Naive thymus-derived CD8-positive, alpha-beta T cell (primary cell): ENCODE measurements at regions not wholly inside any gene's neighbourhood (a gene's known extent, or its start where the extent isn't known, plus 50 kb on each side); places are given as distances from the start of the nearest gene placed in this dataset.

ENCODE experiments used
- ATAC-seq, 2 donors: fragments of 150-1000 bp; cut with Tn5 transposase in 1 of 2; sonication (Bioruptor Pico), chemical (Tn5 transposase) in 1 of 2; 1 replicate in 1 of 2; 2 replicates in 1 of 2; pipeline ENCODE4 v1.10.0; 2021; ENCODE audit warnings: mild to moderate bottlenecking in 2 of 2, moderate library complexity in 2 of 2
- POLR2A ChIA-PET: fragments of 350-600 bp; sonication (Branson Sonifier 250); formaldehyde crosslinking; loops from one replicate; lab custom pipeline; 2021; ENCODE audit warnings: antibody characterized with exemption; lab: Charles Lee
- DNase-seq, 10 donors: peaks; one replicate each; pipeline versions ENCODE4 v3.0.0 to v3.0.0-alpha.2; 2020 to 2022
- H3K27ac Mint-ChIP-seq, 10 donors: one replicate each; pipeline ENCODE4 v1.8.0; 2020 to 2022; ENCODE audit warnings: mild to moderate bottlenecking in 10 of 10, mixed read lengths in 10 of 10, moderate library complexity in 4 of 10, inconsistent platforms in 1 of 10
- H3K27me3 Mint-ChIP-seq, 5 donors: one replicate each; pipeline ENCODE4 v1.8.0; 2021 to 2022; ENCODE audit warnings: mixed read lengths in 5 of 5
- H3K36me3 Mint-ChIP-seq, 3 donors: one replicate each; pipeline ENCODE4 v1.8.0; 2020 to 2022; ENCODE audit warnings: mixed read lengths in 3 of 3, mild to moderate bottlenecking in 2 of 3, inconsistent platforms in 1 of 3
- H3K4me1 Mint-ChIP-seq, 4 donors: one replicate each; pipeline ENCODE4 v1.8.0; 2021 to 2022; ENCODE audit warnings: mixed read lengths in 4 of 4
- H3K4me3 Mint-ChIP-seq, 10 donors: one replicate each; pipeline ENCODE4 v1.8.0; 2020 to 2022; ENCODE audit warnings: mild to moderate bottlenecking in 10 of 10, mixed read lengths in 10 of 10, moderate library complexity in 6 of 10, inconsistent platforms in 1 of 10
- H3K9me3 Mint-ChIP-seq, 9 donors: one replicate each; pipeline ENCODE4 v1.8.0; 2020 to 2022; ENCODE audit warnings: mixed read lengths in 9 of 9, mild to moderate bottlenecking in 3 of 9, inconsistent platforms in 1 of 9, moderate library complexity in 1 of 9

DNA sequence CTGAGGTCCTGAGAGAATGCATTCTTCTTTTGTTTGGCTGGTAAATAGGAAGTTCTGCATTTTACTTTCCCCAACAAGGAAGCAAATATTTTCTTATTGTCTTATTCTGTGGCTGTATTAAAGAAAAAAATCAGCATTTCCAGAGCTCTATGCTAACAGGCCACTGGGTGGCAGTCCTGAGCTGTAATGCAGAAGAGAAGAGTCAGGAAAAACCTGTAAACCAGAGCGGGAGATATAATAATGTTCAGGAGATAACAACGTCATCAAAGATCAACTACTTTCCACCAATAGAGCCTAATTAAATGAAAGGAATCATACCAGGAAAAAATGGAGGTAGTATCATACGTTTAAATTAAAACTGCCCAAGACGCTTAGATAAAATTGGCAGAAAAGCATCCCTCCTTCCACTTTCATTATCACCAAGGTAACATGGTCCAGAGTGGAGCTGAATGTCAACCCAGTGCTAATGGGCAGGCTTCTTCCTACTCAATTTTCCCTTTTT lies 55.6 kb upstream of the CARMIL1 start:
- Mint-ChIP-seq H3K4me3 (peak overlapping the region; percentile 50 to 78 (median 62)), H3K27ac (peak overlapping the region in 1 of 10 donors; percentile 13), H3K4me1 (peaks cover 7 to 13% (median 10%) of the 10 kb centered on the region in 4 donors), H3K36me3 (no peaks in the 10 kb centered on the region), H3K9me3 (no peaks in the 10 kb centered on the region), H3K27me3 (peaks cover 2 to 14% (median 7%) of the 10 kb centered on the region in 5 donors)
- DNase-seq (peak; percentile 37 to 74 (median 58)), ATAC-seq (peak; percentile 53 to 56)
- POLR2A ChIA-PET: interaction anchor here (1.8 kb wide), 1 partner anchor 266 kb away, joined by 4 read pairs; no protein-coding TSS in a partner anchor

DNA sequence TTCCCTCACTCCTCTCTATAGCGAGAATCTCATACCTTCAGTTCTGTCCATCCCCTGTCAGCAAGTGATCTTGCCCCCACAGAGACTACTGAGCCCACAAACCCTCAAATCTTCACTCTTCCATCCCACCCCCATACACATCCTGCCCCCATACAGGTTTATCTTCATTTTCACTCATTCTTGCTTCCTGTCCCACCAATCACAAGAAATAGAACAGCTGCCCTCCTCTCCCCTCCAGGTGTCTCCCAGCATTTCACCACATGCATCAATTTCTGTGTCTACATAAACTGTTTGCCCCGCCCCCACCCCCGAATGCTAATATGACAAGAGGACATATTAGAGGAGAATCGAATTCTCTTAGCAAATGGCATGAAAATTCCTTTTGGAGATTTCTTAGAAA lies 54.9 kb upstream of the CARMIL1 start:
- Mint-ChIP-seq H3K4me3 (peak overlapping the region in 8 of 10 donors; percentile 35 to 78 (median 60)), H3K4me1 (peaks cover 7 to 13% (median 10%) of the 10 kb centered on the region in 4 donors)
- DNase-seq: no peak

DNA sequence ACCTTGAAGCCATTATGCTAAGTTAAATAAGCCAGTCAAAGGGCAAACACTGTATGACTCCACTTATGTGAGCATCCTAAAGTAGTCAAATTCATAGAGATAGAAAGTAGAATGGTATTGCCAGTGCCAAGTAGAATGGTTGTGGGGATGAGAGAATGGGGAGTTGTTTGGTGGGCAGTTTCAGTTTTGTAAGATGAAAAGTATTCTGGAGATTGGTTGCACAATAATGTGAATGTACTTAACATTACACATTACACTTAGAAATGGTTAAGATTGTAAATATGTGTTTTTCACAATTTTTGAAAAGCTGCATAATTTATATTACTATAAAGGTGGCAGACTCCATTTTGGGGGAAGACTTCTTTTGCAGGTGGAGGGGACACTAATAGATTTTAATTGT lies 51.3 kb upstream of the CARMIL1 start:
- POLR2A ChIA-PET: no interaction called here
- no peak overlapping the region for H3K4me3 Mint-ChIP-seq
- no peaks in the 10 kb centered on the region for H3K36me3 Mint-ChIP-seq
- DNase-seq (no peak), ATAC-seq (no peak)
- no peaks in the 10 kb centered on the region for H3K9me3 Mint-ChIP-seq
- H3K27me3 Mint-ChIP-seq: peaks cover 2 to 14% (median 7%) of the 10 kb centered on the region in 5 donors
- H3K27ac Mint-ChIP-seq: no peak overlapping the region
- H3K4me1 Mint-ChIP-seq: peaks cover 7 to 13% (median 10%) of the 10 kb centered on the region in 4 donors

More for the DNA sequence above, 54.9 kb upstream of the CARMIL1 start:
- no peaks in the 10 kb centered on the region for H3K9me3 Mint-ChIP-seq
- POLR2A ChIA-PET: interaction anchor here (1.8 kb wide), 1 partner anchor 266 kb away, joined by 4 read pairs; no protein-coding TSS in a partner anchor
- H3K27me3 Mint-ChIP-seq: peaks cover 2 to 14% (median 7%) of the 10 kb centered on the region in 5 donors
- H3K36me3 Mint-ChIP-seq: no peaks in the 10 kb centered on the region
- ATAC-seq: no peak
- no peak overlapping the region for H3K27ac Mint-ChIP-seq
